ENCODE measurements at regions not wholly inside any gene's neighbourhood (a gene's known extent, or its start where the extent isn't known, plus 50 kb on each side); places are given as distances from the start of the nearest gene placed in this dataset.
"Not testable (repeated sequence)": the region's sequence is repeated elsewhere in the genome, so short reads cannot be mapped to it uniquely, and the experiment has no call there.

- no peak for DNase-seq (ENCODE audit: low read depth)
- no peak for TF ChIP-seq CTCF (IDR thresholded peaks at IDR 0.05; ENCODE audit: insufficient read depth, low read depth, low read length, missing control alignments)
- no peak overlapping the region for H3K4me3 ChIP-seq (ENCODE audit: low read depth, low read length)
Observed at GRCh38 chr9:7443541-7443940, 356.0 kb downstream of the DMAC1 start.

- H3K4me3 ChIP-seq (ENCODE audit: low read depth, low read length): no peak overlapping the region
- DNase-seq (ENCODE audit: low read depth): no peak
- no peak for TF ChIP-seq CTCF (IDR thresholded peaks at IDR 0.05; ENCODE audit: insufficient read depth, low read depth, low read length, missing control alignments)
Observed at GRCh38 chr9:7439355-7439995, 360.1 kb downstream of the DMAC1 start.

GRCh38 chr9:7436754-7437153 is 362.8 kb downstream of the DMAC1 start:
- H3K4me3 ChIP-seq (ENCODE audit: low read depth, low read length): no peak overlapping the region
- no peak for TF ChIP-seq CTCF (IDR thresholded peaks at IDR 0.05; ENCODE audit: insufficient read depth, low read depth, low read length, missing control alignments)
- no peak for DNase-seq (ENCODE audit: low read depth)

- H3K4me3 ChIP-seq (ENCODE audit: low read depth, low read length): no peak overlapping the region
- no peak for TF ChIP-seq CTCF (IDR thresholded peaks at IDR 0.05; ENCODE audit: insufficient read depth, low read depth, low read length, missing control alignments)
- no peak for DNase-seq (ENCODE audit: low read depth)
Observed at GRCh38 chr9:7433508-7434292, 365.9 kb downstream of the DMAC1 start.

GRCh38 chr9:7432989-7433388 is 366.6 kb downstream of the DMAC1 start:
- H3K4me3 ChIP-seq (ENCODE audit: low read depth, low read length): no peak overlapping the region
- TF ChIP-seq CTCF (IDR thresholded peaks at IDR 0.05; ENCODE audit: insufficient read depth, low read depth, low read length, missing control alignments): no peak
- no peak for DNase-seq (ENCODE audit: low read depth)

- DNase-seq (ENCODE audit: low read depth); H3K4me3 ChIP-seq (ENCODE audit: low read depth, low read length): not testable (repeated sequence)
Observed at GRCh38 chr9:7417397-7417796, 382.2 kb downstream of the DMAC1 start.

GRCh38 chr9:7415836-7416235 is 383.7 kb downstream of the DMAC1 start:
- no peak for TF ChIP-seq CTCF (IDR thresholded peaks at IDR 0.05; ENCODE audit: insufficient read depth, low read depth, low read length, missing control alignments)
- H3K4me3 ChIP-seq (ENCODE audit: low read depth, low read length): no peak overlapping the region
- DNase-seq (ENCODE audit: low read depth): no peak
